Karpas-422 (cell line): ENCODE measurements at regions not wholly inside any gene's neighbourhood (a gene's known extent, or its start where the extent isn't known, plus 50 kb on each side); places are given as distances from the start of the nearest gene placed in this dataset.

Source experiments
- DNase-seq: peaks from one replicate; pipeline ENCODE4 v3.0.0-alpha.2; 2015
- H2AFZ ChIP-seq: fragments of 200-600 bp; sonication (generic); 2 replicates; pipeline ENCODE4 v1.6.1; 2014; ENCODE audit warnings: antibody characterized with exemption, low read length, mixed read lengths
- H3K27ac ChIP-seq: fragments of 200-600 bp; sonication (generic); 2 replicates; pipeline ENCODE4 v1.5.1; 2014; ENCODE audit warnings: mild to moderate bottlenecking, low read length, moderate library complexity
- H3K27me3 ChIP-seq: fragments of 200-600 bp; sonication (generic); 2 replicates; pipeline ENCODE4 v1.6.1; 2014; ENCODE audit warnings: low read length, mixed read lengths
- H3K36me3 ChIP-seq: fragments of 200-600 bp; sonication (generic); 2 replicates; pipeline ENCODE4 v1.6.1; 2014; ENCODE audit warnings: low read length, mixed read lengths; ENCODE audit not compliant: insufficient read depth
- H3K4me1 ChIP-seq: fragments of 200-600 bp; sonication (generic); 2 replicates; pipeline ENCODE4 v1.6.1; 2014; ENCODE audit warnings: mild to moderate bottlenecking, low read length, mixed read lengths
- H3K4me2 ChIP-seq: fragments of 200-600 bp; sonication (generic); 2 replicates; pipeline ENCODE4 v1.6.1; 2014; ENCODE audit warnings: low read length, low read depth, mild to moderate bottlenecking; ENCODE audit not compliant: poor library complexity, severe bottlenecking
- H3K4me3 ChIP-seq: fragments of 200-600 bp; sonication (generic); 2 replicates; pipeline ENCODE4 v1.5.1; 2014; ENCODE audit warnings: mild to moderate bottlenecking, antibody characterized with exemption, low read length, mixed read lengths
- H3K79me2 ChIP-seq: fragments of 200-600 bp; sonication (generic); 2 replicates; pipeline ENCODE4 v1.6.1; 2014; ENCODE audit warnings: mild to moderate bottlenecking, low read length, mixed read lengths
- H3K9ac ChIP-seq: fragments of 200-600 bp; sonication (generic); 2 replicates; pipeline ENCODE4 v1.6.0; 2014; ENCODE audit warnings: low read length
- H3K9me2 ChIP-seq: fragments of 200-600 bp; sonication (generic), shearing (Covaris generic); replicated peaks from 2 replicates; pipeline ENCODE4 v1.6.0; 2014; ENCODE audit warnings: mild to moderate bottlenecking, low read length, moderate library complexity; ENCODE audit not compliant: insufficient read depth
- H3K9me3 ChIP-seq: fragments of 300-700, 200-600 bp; sonication (generic); 2 replicates; pipeline ENCODE4 v1.6.1; 2014; ENCODE audit warnings: low read length, mixed read lengths
- H4K20me1 ChIP-seq: fragments of 200-600 bp; sonication (generic); 2 replicates; pipeline ENCODE4 v1.6.1; 2014; ENCODE audit warnings: mild to moderate bottlenecking, antibody characterized with exemption, low read length, low read depth; ENCODE audit not compliant: insufficient read depth

DNA sequence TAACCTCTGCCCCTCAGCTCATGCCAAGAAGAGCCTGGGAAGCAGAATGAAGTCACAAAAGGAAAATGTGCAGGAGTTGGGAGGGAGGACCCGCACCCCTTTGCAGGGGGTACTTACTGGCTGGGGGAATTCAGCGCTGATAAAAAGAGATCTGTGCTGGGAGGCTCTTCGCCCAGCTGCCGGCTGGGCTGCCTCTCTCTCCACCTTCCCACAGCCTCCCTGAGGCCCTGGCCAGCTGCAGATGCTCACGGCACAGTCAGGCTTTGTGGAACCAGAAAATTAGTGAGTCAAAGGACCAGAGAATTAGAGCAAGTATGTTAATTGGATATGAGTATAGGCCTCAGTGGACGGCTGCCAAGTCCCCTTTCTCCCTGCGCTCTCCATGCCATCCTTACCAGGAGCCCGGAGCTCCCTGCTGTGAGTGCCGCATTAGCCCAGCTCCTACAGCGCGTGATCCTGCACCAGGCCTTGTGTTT lies 181.7 kb upstream of the SH3BP4 start:
- no peaks in the 10 kb centered on the region for H3K79me2 ChIP-seq
- H3K36me3 ChIP-seq = no peaks in the 10 kb centered on the region
- no peaks in the 10 kb centered on the region for H3K4me1 ChIP-seq

DNA sequence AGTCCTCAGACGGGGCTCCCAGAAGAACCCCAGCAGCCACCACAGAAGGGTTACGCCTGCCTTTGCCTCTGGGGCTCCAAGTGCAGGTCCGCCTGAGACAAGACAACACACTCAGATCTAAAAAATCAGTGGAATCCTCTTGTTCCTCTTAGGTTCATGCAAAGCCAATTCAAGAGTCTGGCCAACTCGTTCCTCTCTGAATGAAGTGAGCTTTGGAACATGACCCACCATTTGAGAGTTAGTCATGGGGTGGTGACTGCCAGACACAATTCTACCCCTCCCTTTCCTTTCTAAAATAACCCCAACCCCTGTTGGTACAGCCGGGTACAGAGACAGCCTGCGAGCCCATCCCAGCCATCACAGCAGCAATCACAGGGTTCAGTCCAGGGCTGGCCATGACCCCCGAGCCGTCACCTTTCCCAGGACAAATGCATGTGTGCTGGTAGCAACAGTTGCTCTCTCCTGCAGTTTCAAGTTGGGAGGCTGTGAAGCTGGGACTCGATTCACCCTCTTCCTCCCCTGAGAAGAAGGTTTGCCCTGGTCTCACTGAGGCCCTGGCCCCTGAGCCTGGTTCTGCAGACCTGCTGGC lies 183.1 kb upstream of the SH3BP4 start:
- Histone ChIP-seq H3K27ac (no peak overlapping the region), H3K9me2 (no peaks in the 10 kb centered on the region), H3K4me1 (no peaks in the 10 kb centered on the region), H3K4me3 (no peak overlapping the region), H2AFZ (no peak overlapping the region), H3K36me3 (no peaks in the 10 kb centered on the region), H3K79me2 (no peaks in the 10 kb centered on the region), H3K9me3 (no peaks in the 10 kb centered on the region), H3K4me2 (no peak overlapping the region), H4K20me1 (no peaks in the 10 kb centered on the region), H3K27me3 (no peaks in the 10 kb centered on the region), H3K9ac (no peak overlapping the region)
- no peak for DNase-seq

More for the DNA sequence above, 181.7 kb upstream of the SH3BP4 start:
- Histone ChIP-seq H4K20me1 (no peaks in the 10 kb centered on the region), H3K9me3 (no peaks in the 10 kb centered on the region), H3K9me2 (no peaks in the 10 kb centered on the region), H3K9ac (no peak overlapping the region), H3K4me3 (no peak overlapping the region), H3K27ac (no peak overlapping the region), H3K27me3 (no peaks in the 10 kb centered on the region), H2AFZ (no peak overlapping the region), H3K4me2 (no peak overlapping the region)
- no peak for DNase-seq

DNA sequence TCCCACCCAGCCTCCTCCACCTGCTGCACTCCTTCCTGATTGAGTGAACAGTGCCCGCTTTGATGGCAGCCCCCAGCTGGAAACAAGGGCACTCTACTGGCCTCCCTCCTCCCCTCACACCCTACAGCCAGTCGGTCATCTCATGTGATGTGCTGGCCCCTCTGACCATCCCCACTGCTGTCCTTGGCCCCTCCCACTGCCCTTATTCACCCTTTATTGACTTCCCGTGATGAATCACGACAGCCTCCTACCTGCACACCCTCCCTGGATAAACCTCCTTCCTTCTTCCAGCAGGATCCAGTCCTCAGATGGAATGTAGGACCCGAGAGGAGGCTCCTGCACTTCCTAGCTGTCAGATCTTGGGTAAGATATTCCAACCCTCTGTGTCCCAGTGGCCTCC lies 186.5 kb upstream of the SH3BP4 start:
- no peak for DNase-seq
- no peaks in the 10 kb centered on the region for H3K36me3 ChIP-seq
- no peak overlapping the region for H3K9ac ChIP-seq
- H2AFZ ChIP-seq = no peak overlapping the region
- no peaks in the 10 kb centered on the region for H3K9me3 ChIP-seq
- no peaks in the 10 kb centered on the region for H4K20me1 ChIP-seq
- no peak overlapping the region for H3K27ac ChIP-seq
- no peaks in the 10 kb centered on the region for H3K79me2 ChIP-seq
- no peaks in the 10 kb centered on the region for H3K4me1 ChIP-seq
- no peak overlapping the region for H3K4me3 ChIP-seq
- no peaks in the 10 kb centered on the region for H3K27me3 ChIP-seq
- no peak overlapping the region for H3K4me2 ChIP-seq
- H3K9me2 ChIP-seq = no peaks in the 10 kb centered on the region

DNA sequence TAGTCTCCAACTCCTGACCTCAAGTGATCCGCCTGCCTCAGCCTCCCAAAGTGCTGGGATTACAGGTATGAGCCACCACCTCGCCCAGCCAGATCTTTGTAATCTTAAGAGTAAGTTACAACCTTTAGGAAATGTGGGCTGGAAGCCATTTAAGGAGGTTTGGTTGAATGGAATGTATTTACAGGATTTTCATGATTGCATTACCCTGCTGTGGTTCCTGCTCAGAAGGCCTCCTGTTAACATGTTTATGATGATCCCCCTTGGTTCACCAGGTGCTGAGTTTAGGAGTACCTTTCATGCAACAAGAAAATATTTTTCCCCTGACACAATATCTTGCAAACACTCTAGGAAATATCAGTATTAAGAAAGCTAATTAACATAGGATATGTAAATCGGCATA lies 187.4 kb upstream of the SH3BP4 start:
- no peak for DNase-seq
- Histone ChIP-seq H4K20me1 (no peaks in the 10 kb centered on the region), H3K4me3 (no peak overlapping the region), H3K4me1 (no peaks in the 10 kb centered on the region), H3K36me3 (no peaks in the 10 kb centered on the region), H3K4me2 (no peak overlapping the region), H3K79me2 (no peaks in the 10 kb centered on the region), H2AFZ (no peak overlapping the region), H3K27ac (no peak overlapping the region), H3K9me2 (no peaks in the 10 kb centered on the region), H3K9ac (no peak overlapping the region), H3K27me3 (no peaks in the 10 kb centered on the region), H3K9me3 (no peaks in the 10 kb centered on the region)

GRCh38 chr2:234763002-234763873 lies 188.6 kb upstream of the SH3BP4 start:
- Histone ChIP-seq H3K9me2 (no peaks in the 10 kb centered on the region), H3K27ac (no peak overlapping the region), H4K20me1 (no peaks in the 10 kb centered on the region), H3K4me3 (no peak overlapping the region), H2AFZ (no peak overlapping the region), H3K4me2 (no peak overlapping the region), H3K27me3 (no peaks in the 10 kb centered on the region), H3K79me2 (no peaks in the 10 kb centered on the region), H3K36me3 (no peaks in the 10 kb centered on the region), H3K9me3 (no peaks in the 10 kb centered on the region), H3K4me1 (no peaks in the 10 kb centered on the region), H3K9ac (no peak overlapping the region)
- DNase-seq = no peak

GRCh38 chr2:234761910-234762309 lies 189.9 kb upstream of the SH3BP4 start:
- no peak overlapping the region for H3K4me2 ChIP-seq
- H3K79me2 ChIP-seq = no peaks in the 10 kb centered on the region
- H3K9me2 ChIP-seq = no peaks in the 10 kb centered on the region
- no peak overlapping the region for H3K4me3 ChIP-seq
- H3K4me1 ChIP-seq = no peaks in the 10 kb centered on the region
- DNase-seq = no peak
- H3K27me3 ChIP-seq = no peaks in the 10 kb centered on the region
- no peak overlapping the region for H2AFZ ChIP-seq
- no peaks in the 10 kb centered on the region for H4K20me1 ChIP-seq
- no peaks in the 10 kb centered on the region for H3K36me3 ChIP-seq
- H3K9ac ChIP-seq = no peak overlapping the region
- no peaks in the 10 kb centered on the region for H3K9me3 ChIP-seq
- H3K27ac ChIP-seq = no peak overlapping the region

DNA sequence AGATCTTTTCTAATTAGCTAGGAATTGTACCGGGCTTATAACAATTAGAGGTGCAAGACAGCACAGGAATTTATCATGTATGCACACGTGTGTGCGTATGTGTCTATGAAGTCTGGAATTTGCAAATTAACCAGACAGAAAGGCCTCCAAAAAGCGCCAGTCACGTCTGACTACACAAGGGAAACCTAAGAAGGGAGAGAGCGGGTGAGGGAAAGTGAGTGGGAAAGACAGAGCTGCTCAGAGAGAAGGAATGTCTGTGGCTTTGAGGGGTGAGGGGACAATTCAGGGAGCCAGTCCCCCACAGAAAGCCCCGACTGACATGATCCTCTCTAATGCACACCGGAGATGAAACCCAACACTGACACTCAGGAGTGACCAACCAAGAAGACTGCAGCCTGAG lies 197.7 kb upstream of the SH3BP4 start:
- Histone ChIP-seq H3K36me3 (no peaks in the 10 kb centered on the region), H3K9me3 (no peaks in the 10 kb centered on the region), H3K4me1 (no peaks in the 10 kb centered on the region), H2AFZ (no peak overlapping the region), H3K27ac (no peak overlapping the region), H3K9me2 (no peaks in the 10 kb centered on the region), H3K4me2 (no peak overlapping the region), H3K4me3 (no peak overlapping the region), H3K27me3 (no peaks in the 10 kb centered on the region), H3K79me2 (no peaks in the 10 kb centered on the region), H4K20me1 (no peaks in the 10 kb centered on the region), H3K9ac (no peak overlapping the region)
- DNase-seq = no peak

DNA sequence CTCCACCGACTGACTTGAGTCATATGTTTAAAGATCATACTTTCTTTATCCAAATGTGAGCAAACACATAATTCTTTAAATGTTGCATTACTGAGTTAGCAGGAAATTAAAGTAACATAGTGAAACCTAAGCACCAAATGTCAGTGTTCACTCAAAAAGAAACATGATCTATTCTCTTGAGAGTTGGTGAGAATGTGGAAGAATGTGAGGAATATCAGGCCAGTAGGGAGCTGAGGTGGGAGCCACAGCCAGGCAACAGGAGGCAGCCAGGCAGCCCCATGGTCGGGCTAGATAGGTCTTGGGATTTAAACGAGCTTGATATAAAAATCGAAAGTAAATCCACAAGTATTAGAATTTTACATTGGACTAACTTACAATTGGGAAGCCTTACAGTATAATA lies 198.1 kb upstream of the SH3BP4 start:
- Histone ChIP-seq H3K27ac (no peak overlapping the region), H3K79me2 (no peaks in the 10 kb centered on the region), H3K9me2 (no peaks in the 10 kb centered on the region), H3K9me3 (no peaks in the 10 kb centered on the region), H3K9ac (no peak overlapping the region), H3K4me3 (no peak overlapping the region), H2AFZ (no peak overlapping the region), H3K4me2 (no peak overlapping the region), H3K36me3 (no peaks in the 10 kb centered on the region), H4K20me1 (no peaks in the 10 kb centered on the region), H3K27me3 (no peaks in the 10 kb centered on the region), H3K4me1 (no peaks in the 10 kb centered on the region)
- DNase-seq = no peak
